ENCODE measurements at regions not wholly inside any gene's neighbourhood (a gene's known extent, or its start where the extent isn't known, plus 50 kb on each side); places are given as distances from the start of the nearest gene placed in this dataset.

DNA sequence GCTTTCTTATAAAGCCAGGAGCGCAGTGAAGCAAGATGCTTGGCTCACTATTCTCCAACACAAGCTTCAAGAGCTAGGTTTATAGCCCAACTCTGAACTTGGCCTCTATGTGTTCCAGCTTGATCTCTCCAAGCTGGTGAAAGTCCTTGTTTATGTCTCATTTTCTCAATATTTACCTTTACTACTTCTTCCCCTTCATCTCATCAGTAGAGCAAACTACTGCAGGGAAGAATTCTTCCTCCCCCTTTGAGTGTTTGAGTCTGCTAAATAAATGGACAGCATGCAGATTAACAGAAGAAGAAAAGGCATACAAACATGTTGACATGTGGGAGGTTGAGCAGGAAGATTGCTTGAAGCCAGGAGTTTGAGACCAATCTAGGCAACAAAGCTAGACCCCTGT, 460.7 kb downstream of the ZNF608 start:
- TF ChIP-seq, protein P1, sequence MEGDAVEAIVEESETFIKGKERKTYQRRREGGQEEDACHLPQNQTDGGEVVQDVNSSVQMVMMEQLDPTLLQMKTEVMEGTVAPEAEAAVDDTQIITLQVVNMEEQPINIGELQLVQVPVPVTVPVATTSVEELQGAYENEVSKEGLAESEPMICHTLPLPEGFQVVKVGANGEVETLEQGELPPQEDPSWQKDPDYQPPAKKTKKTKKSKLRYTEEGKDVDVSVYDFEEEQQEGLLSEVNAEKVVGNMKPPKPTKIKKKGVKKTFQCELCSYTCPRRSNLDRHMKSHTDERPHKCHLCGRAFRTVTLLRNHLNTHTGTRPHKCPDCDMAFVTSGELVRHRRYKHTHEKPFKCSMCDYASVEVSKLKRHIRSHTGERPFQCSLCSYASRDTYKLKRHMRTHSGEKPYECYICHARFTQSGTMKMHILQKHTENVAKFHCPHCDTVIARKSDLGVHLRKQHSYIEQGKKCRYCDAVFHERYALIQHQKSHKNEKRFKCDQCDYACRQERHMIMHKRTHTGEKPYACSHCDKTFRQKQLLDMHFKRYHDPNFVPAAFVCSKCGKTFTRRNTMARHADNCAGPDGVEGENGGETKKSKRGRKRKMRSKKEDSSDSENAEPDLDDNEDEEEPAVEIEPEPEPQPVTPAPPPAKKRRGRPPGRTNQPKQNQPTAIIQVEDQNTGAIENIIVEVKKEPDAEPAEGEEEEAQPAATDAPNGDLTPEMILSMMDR (conservative IDR thresholded peaks at IDR 0.05): no peak
- TF ChIP-seq ZFX (IDR thresholded peaks at IDR 0.05): no peak
